Astrocyte (in vitro differentiated cells and primary cell): ENCODE measurements at regions not wholly inside any gene's neighbourhood (a gene's known extent, or its start where the extent isn't known, plus 50 kb on each side); places are given as distances from the start of the nearest gene placed in this dataset.

Source experiments
- DNase-seq: peaks from one replicate; pipeline ENCODE4 v3.0.0-alpha.2; 2010; ENCODE audit warnings: low read depth
- FAIRE-seq: peaks from 2 replicates; lab custom pipeline; 2011; peaks lifted over from hg19 to GRCh38; lab: Jason Lieb, UNC
- H2AFZ ChIP-seq: 2 replicates; pipeline ENCODE4 v1.6.0; 2012; ENCODE audit warnings: low read depth, low read length, inconsistent platforms
- H3K27ac ChIP-seq: 2 replicates; pipeline ENCODE4 v1.5.1; 2011; ENCODE audit warnings: low read depth, low read length, inconsistent platforms
- H3K27me3 ChIP-seq: 2 replicates; pipeline ENCODE4 v1.6.0; 2011; ENCODE audit warnings: low read length, inconsistent platforms; ENCODE audit not compliant: insufficient read depth
- H3K36me3 ChIP-seq: 2 replicates; pipeline ENCODE4 v1.5.1; 2011; ENCODE audit warnings: low read length, inconsistent platforms; ENCODE audit not compliant: insufficient read depth
- H3K4me1 ChIP-seq: 2 replicates; pipeline ENCODE4 v1.5.1; 2011; ENCODE audit warnings: low read length, inconsistent platforms; ENCODE audit not compliant: insufficient read depth
- H3K4me2 ChIP-seq: 2 replicates; pipeline ENCODE4 v1.6.0; 2012; ENCODE audit warnings: low read length, inconsistent platforms
- H3K4me3 ChIP-seq: 2 replicates; pipeline ENCODE4 v1.5.1; 2011; ENCODE audit warnings: low read depth, mild to moderate bottlenecking, low read length, inconsistent platforms; ENCODE audit not compliant: insufficient read depth
- H3K79me2 ChIP-seq: 2 replicates; pipeline ENCODE4 v1.6.0; 2012; ENCODE audit warnings: mild to moderate bottlenecking, low read length, inconsistent platforms; ENCODE audit not compliant: insufficient read depth
- H3K9ac ChIP-seq: 2 replicates; pipeline ENCODE4 v1.6.0; 2012; ENCODE audit warnings: mild to moderate bottlenecking, low read length, inconsistent platforms
- H3K9me3 ChIP-seq: 2 replicates; pipeline ENCODE4 v1.5.1; 2012; ENCODE audit warnings: low read depth, mild to moderate bottlenecking, low read length, inconsistent platforms; ENCODE audit not compliant: insufficient read depth
- H4K20me1 ChIP-seq: 2 replicates; pipeline ENCODE4 v1.6.0; 2012; ENCODE audit warnings: low read length, inconsistent platforms; ENCODE audit not compliant: insufficient read depth
- H3K27ac Mint-ChIP-seq: one replicate; pipeline ENCODE4 v1.8.0; 2021; ENCODE audit warnings: mild to moderate bottlenecking, mixed read lengths; ENCODE audit not compliant: unreplicated experiment
- H3K27me3 Mint-ChIP-seq: one replicate; pipeline ENCODE4 v1.8.0; 2021; ENCODE audit warnings: low read depth, mixed read lengths; ENCODE audit not compliant: unreplicated experiment
- H3K36me3 Mint-ChIP-seq: one replicate; pipeline ENCODE4 v1.8.0; 2021; ENCODE audit warnings: low read depth, mixed read lengths; ENCODE audit not compliant: unreplicated experiment
- H3K4me1 Mint-ChIP-seq: one replicate; pipeline ENCODE4 v1.8.0; 2021; ENCODE audit warnings: low read depth, mixed read lengths; ENCODE audit not compliant: unreplicated experiment
- H3K4me3 Mint-ChIP-seq: one replicate; pipeline ENCODE4 v1.8.0; 2021; ENCODE audit warnings: mild to moderate bottlenecking, moderate library complexity, mixed read lengths; ENCODE audit not compliant: unreplicated experiment
- H3K9me3 Mint-ChIP-seq: one replicate; pipeline ENCODE4 v1.8.0; 2021; ENCODE audit warnings: mild to moderate bottlenecking, mixed read lengths; ENCODE audit not compliant: unreplicated experiment
- EZH2 ChIP-seq: IDR thresholded peaks from 2 replicates; pipeline ENCODE4 v1.6.1; 2012; ENCODE audit warnings: mild to moderate bottlenecking, low read length, inconsistent platforms; ENCODE audit not compliant: insufficient read depth
- TF ChIP-seq, protein P1 (sequence below): IDR thresholded peaks from 2 replicates; pipeline ENCODE4 v1.5.1; 2011; ENCODE audit warnings: low read depth, mild to moderate bottlenecking, inconsistent platforms, low read length, moderate library complexity; ENCODE audit not compliant: insufficient read depth

DNA sequence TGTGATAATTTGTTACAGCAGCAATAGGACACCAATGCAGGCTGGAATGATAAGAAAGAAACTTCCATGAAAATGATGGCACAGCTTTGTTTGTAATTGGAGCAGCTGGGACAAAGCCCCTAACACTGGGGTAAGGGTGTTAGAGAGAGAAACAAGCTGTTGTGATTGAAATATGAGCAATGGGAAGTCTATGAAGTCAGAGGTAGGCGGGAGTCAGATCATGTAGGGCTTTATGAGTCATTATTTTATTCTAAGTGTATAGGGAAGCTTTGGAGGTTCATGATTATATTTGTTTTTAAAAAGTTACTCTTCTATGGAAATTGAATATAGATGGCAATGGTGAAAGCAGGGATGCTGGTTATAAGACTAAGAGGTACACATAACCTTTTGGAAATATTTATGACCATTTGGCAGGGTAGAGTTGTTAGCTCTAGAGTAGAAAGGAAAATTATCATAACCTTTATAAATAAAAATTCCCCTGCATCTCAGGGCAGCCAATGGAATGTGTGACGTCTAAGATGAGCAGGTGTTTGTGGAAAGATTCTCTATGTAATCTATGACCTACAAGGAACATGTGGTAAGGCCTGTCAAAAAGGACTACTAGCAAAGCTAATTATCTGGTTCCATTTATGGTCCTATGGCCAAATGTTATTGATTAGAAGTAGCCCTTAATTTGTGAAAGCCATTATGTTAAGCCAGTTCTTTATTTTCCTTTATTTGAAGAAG lies 85.6 kb downstream of the KCNJ2 start:
- Mint-ChIP-seq H3K27me3 (no peaks in the 10 kb centered on the region), H3K36me3 (no peaks in the 10 kb centered on the region), H3K27ac (no peak overlapping the region), H3K4me3 (no peak overlapping the region), H3K4me1 (peaks cover 7% of the 10 kb centered on the region), H3K9me3 (no peaks in the 10 kb centered on the region)
- H2AFZ ChIP-seq, result no peak overlapping the region
- no peaks in the 10 kb centered on the region for H4K20me1 ChIP-seq
- H3K4me1 ChIP-seq, result peaks cover 4% of the 10 kb centered on the region
- FAIRE-seq, result no peak
- H3K79me2 ChIP-seq, result no peaks in the 10 kb centered on the region
- no peak for TF ChIP-seq EZH2
- TF ChIP-seq, protein P1, sequence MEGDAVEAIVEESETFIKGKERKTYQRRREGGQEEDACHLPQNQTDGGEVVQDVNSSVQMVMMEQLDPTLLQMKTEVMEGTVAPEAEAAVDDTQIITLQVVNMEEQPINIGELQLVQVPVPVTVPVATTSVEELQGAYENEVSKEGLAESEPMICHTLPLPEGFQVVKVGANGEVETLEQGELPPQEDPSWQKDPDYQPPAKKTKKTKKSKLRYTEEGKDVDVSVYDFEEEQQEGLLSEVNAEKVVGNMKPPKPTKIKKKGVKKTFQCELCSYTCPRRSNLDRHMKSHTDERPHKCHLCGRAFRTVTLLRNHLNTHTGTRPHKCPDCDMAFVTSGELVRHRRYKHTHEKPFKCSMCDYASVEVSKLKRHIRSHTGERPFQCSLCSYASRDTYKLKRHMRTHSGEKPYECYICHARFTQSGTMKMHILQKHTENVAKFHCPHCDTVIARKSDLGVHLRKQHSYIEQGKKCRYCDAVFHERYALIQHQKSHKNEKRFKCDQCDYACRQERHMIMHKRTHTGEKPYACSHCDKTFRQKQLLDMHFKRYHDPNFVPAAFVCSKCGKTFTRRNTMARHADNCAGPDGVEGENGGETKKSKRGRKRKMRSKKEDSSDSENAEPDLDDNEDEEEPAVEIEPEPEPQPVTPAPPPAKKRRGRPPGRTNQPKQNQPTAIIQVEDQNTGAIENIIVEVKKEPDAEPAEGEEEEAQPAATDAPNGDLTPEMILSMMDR, result no peak
- no peak overlapping the region for H3K9ac ChIP-seq
- no peaks in the 10 kb centered on the region for H3K36me3 ChIP-seq
- no peak overlapping the region for H3K27ac ChIP-seq
- H3K4me2 ChIP-seq, result no peak overlapping the region
- no peaks in the 10 kb centered on the region for H3K27me3 ChIP-seq
- no peaks in the 10 kb centered on the region for H3K9me3 ChIP-seq
- DNase-seq, result peak; percentile 50
- no peak overlapping the region for H3K4me3 ChIP-seq

DNA sequence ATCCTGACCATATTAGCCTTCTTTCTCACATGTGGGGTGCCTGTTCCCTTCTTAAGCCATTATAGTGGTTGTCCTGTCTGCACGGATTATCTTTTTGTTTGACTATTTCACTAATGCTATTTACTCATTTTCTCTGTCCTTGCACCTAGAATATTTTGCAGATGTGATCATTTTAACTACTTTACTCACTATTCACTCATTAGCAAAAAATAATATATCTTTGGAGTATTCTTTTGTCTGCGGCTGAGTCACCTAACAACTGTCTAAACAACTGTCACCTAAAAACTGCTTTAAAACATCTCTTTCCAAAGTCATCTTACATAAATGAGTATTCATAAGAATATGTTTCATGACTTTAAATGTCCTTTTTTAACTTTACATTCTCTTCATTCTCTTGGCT lies 87.4 kb downstream of the KCNJ2 start:
- H3K27ac Mint-ChIP-seq, result no peak overlapping the region
- Histone ChIP-seq H3K9me3 (no peaks in the 10 kb centered on the region), H3K79me2 (no peaks in the 10 kb centered on the region), H3K27ac (no peak overlapping the region), H3K9ac (no peak overlapping the region), H2AFZ (no peak overlapping the region), H4K20me1 (no peaks in the 10 kb centered on the region), H3K4me1 (peaks cover 4% of the 10 kb centered on the region), H3K27me3 (no peaks in the 10 kb centered on the region), H3K4me2 (peak overlapping the region; percentile 3), H3K36me3 (no peaks in the 10 kb centered on the region), H3K4me3 (no peak overlapping the region)
- TF ChIP-seq EZH2, result no peak
- TF ChIP-seq, protein P1, result no peak
- FAIRE-seq (no peak), DNase-seq (peak; percentile 50)
- no peak overlapping the region for H3K4me3 Mint-ChIP-seq
- peaks cover 7% of the 10 kb centered on the region for H3K4me1 Mint-ChIP-seq
- no peaks in the 10 kb centered on the region for H3K27me3 Mint-ChIP-seq
- no peaks in the 10 kb centered on the region for H3K9me3 Mint-ChIP-seq
- no peaks in the 10 kb centered on the region for H3K36me3 Mint-ChIP-seq

DNA sequence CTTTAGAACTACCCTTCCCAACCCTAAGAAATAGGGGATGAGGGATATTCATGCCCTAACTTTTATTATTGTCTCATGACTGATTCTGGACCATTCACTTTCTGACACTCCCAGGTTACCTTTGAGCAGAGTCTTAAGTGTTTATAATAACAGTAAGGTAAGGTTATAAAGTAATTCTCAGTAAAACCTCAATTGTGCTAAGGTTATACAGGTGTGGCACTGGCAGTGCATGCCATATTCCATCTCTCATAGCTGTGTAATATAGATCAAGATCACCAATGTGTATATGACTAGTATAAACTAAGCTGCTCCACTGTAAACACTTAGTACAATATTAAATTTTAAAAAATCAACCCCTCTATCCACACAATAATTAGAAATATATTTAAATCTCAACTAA lies 89.1 kb downstream of the KCNJ2 start:
- Histone ChIP-seq H3K9me3 (no peaks in the 10 kb centered on the region), H4K20me1 (no peaks in the 10 kb centered on the region), H3K27ac (no peak overlapping the region), H3K79me2 (no peaks in the 10 kb centered on the region), H3K27me3 (no peaks in the 10 kb centered on the region), H3K4me2 (no peak overlapping the region), H3K4me3 (no peak overlapping the region), H3K4me1 (peaks cover 4% of the 10 kb centered on the region), H3K36me3 (no peaks in the 10 kb centered on the region), H3K9ac (no peak overlapping the region), H2AFZ (no peak overlapping the region)
- Mint-ChIP-seq H3K4me3 (no peak overlapping the region), H3K36me3 (no peaks in the 10 kb centered on the region), H3K4me1 (peaks cover 7% of the 10 kb centered on the region), H3K9me3 (no peaks in the 10 kb centered on the region), H3K27ac (no peak overlapping the region), H3K27me3 (no peaks in the 10 kb centered on the region)
- FAIRE-seq (no peak), DNase-seq (no peak)
- TF ChIP-seq EZH2, result no peak
- TF ChIP-seq, protein P1, result no peak
